HG03060 (cell line): ENCODE measurements at regions not wholly inside any gene's neighbourhood (a gene's known extent, or its start where the extent isn't known, plus 50 kb on each side); places are given as distances from the start of the nearest gene placed in this dataset.
"Not testable (repeated sequence)": the region's sequence is repeated elsewhere in the genome, so short reads cannot be mapped to it uniquely, and the experiment has no call there.

Experiments
- ATAC-seq: cut with Tn5 transposase; IDR thresholded peaks from one replicate; pipeline ENCODE4 v1.9.1; 2021; ENCODE audit warnings: low read depth, moderate number of reproducible peaks; ENCODE audit not compliant: unreplicated experiment

DNA sequence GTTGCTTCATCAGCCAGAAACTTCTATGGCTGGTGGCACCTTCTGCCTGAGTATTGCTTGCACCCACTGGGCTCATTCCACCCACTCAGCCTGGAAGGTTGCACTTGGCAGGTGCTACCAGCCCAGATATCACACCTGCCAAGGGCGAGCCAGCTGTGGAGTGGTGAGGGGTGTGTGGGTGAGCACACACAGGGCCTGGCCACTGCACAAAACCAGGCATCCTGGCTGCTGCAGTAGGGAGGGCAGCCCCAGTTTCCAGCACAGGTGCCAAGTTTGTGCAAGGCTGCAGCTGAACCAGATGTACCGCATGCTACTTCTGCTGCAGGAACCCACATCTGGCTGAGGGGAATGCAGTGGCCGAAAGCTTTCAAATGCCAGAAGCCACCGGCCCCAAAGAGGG, 1147.8 kb downstream of the FSCB start:
- ATAC-seq = no peak

DNA sequence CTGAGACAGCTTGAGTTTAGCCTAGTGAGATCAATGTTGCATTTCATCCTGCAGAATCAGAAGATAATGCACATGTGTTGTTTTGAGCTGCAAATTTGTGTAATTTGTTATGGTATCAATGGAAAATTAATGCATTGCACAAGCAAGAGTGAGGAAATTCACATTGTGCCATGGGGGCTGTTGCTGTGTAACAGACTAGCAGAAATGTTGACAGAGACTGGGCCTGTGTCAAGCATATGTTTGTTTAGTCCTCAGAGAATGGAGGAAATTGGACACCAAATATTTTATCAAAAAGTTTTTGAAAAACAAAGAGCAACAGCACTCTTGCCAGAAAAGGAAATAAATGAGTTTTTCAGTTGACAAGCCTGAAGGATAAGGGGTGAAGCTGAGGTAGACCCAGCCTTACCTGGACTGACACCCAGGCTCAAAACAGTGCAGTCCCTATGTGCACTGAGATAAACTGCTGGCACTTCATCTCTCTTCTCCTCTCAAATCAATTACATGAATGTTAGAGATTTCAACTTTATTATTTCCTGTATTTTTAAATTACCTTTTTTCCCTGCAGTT, 1150.0 kb downstream of the FSCB start:
- no peak for ATAC-seq

DNA sequence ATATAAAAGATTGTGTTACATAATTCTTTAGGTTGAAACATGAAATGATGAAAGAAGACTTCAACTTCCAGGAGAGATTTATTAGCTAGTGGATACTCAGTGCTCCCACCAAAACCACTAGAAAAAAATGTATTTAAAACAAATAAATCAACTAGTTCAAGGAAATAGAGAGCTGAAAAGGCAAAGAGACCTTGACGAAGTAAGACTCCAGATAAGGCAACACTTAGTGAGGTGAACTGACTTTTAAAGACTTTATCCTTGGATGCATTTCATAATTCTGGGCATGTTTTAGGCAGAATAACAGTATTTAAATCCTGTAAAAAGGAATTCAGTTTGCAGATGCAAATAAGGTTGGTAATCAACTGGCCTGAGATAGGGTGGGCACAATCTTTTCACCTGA, 1150.7 kb downstream of the FSCB start:
- ATAC-seq = no peak

GRCh38 chr14:43341921-43342320, 1165.2 kb downstream of the FSCB start:
- ATAC-seq = no peak

GRCh38 chr14:43338713-43339112, 1168.4 kb downstream of the FSCB start:
- ATAC-seq = no peak

GRCh38 chr14:43336351-43336750, 1170.7 kb downstream of the FSCB start:
- ATAC-seq = no peak

DNA sequence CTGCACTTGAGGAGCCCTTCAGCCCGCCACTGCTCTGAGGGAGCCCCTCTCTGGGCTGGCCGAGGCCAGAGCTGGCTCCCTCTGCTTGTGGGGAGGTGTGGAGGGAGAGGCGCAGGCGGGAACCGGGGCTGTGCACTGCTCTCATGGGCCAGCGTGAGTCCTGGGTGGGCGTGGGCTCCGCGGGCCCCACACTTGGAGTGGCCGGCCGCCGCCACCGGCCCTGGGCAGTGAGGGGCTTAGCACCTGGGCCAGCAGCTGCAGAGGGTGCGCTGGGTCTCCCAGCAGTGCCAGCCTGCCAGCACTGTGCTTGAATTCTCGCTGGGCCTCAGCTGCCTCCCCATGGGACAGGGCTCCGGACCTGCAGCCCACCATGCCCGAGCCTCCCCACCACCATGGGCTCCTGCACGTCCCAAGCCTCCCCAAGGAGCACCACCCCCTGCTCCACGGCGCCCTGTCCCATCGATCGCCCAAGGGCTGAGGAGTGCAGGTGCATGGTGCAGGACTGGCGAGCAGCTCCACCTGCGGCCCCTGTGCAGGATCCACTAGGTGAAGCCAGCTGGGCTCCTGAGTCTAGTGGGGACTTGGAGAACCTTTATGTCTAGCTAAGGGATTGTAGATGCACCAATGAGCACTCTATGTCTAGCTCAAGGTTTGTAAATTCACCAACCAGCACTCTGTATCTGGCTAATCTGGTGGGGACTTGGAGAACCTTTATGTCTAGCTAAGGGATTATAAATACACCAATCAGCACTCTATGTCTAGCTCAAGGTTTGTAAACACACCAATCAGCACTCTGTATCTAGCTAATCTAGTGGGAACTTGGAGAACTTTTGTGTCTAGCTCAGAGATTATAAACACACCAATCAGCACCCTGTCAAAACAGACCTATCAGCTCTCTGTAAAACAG, 1180.3 kb downstream of the FSCB start:
- not testable (repeated sequence) for ATAC-seq

GRCh38 chr14:43316427-43316826, 1190.7 kb downstream of the FSCB start:
- ATAC-seq = no peak

GRCh38 chr14:43313719-43314118, 1193.4 kb downstream of the FSCB start:
- no peak for ATAC-seq

- no peak for ATAC-seq
Measured at GRCh38 chr14:43308421-43309110, 1198.5 kb downstream of the FSCB start.

DNA sequence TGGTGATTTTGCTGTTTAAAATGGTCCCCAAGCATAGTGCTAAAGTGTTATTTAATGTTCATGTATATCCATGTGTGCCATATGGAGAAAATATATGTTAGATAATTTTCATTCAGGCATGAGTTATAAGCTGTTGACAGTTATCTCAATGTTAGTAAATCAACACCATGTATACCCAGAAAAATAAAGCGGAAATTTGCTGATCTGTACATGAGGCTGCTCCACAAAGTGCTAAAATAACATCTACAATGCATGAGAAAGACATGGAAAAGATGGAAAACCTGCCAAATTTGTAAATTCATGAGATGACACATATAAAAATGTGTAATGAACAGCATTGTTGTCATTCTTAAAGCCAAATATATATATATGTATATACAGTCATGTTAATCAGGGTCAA, 1199.2 kb downstream of the FSCB start:
- no peak for ATAC-seq

GRCh38 chr14:43306053-43306452, 1201.0 kb downstream of the FSCB start:
- ATAC-seq = no peak

- no peak for ATAC-seq
Measured at GRCh38 chr14:43297794-43298193, 1209.3 kb downstream of the FSCB start.

DNA sequence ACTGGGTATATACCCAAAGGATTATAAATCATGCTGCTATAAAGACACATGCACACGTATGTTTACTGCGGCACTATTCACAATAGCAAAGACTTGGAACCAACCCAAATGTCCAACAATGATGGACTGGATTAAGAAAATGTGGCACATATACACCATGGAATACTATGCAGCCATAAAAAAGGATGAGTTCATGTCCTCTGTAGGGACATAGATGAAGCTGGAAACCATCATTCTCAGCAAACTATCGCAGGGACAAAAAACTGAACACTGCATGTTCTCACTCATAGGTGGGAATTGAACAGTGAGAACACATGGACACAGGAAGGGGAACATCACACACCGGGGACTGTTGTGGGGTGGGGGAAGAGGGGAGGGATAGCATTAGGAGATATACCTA, 1211.0 kb downstream of the FSCB start:
- not testable (repeated sequence) for ATAC-seq

DNA sequence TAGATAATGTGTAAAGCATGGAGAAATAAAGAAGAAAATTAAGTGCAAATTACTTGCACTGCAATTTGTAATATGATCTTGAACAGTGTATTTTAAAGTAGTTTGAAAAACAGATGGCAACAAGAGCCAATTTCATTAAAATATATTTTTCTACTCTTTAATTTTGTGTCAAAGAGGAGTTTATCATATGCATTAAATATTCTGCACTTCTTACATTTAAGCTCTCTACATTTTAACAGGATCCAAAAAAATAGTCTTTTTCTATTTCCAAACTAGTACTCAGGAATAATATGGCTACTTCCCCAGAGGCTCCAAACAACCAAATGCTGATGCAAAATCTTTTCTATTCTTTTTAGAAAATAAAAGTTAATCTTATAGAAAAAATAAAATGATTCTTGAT, 1221.5 kb downstream of the FSCB start:
- no peak for ATAC-seq

DNA sequence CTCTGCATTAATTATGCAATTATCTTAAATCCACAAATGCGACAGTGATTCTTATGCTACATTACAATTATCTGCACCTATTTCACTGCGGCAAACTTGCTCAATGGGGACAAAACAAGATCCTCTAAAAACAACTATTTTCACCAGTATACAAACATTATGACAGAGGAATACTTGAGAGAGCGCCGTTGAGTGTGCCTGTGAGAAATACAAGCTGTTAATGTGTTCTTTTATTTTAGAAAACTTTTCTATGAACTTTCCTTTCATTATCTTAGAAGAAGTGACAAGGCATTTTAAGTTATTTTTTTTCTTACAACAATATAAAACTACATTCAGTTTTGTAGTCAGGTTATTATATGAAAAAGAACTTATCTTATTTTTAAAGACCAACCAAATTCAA, 1247.0 kb downstream of the FSCB start:
- ATAC-seq = no peak

GRCh38 chr14:43258396-43258795, 1248.7 kb downstream of the FSCB start:
- no peak for ATAC-seq

- not testable (repeated sequence) for ATAC-seq
Measured at GRCh38 chr14:43256996-43257395, 1250.1 kb downstream of the FSCB start.

DNA sequence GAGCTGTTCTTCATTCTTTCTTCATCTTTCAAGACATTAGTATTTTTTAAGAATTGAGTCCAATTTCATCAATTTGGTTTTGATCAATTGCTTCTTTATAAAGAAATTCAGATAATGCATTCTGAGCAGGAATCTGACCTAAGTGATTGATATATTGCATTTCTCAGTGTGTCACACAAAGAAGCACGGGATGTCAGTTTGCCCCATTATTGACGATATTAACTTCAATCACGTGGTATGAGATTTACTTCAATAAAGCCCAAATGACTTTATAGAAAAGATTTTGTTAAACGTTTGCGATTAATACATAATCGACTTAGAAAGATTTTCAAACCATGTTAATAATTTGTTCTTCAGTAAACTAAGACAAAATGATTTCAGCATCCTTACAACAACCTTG, 1254.2 kb downstream of the FSCB start:
- no peak for ATAC-seq

DNA sequence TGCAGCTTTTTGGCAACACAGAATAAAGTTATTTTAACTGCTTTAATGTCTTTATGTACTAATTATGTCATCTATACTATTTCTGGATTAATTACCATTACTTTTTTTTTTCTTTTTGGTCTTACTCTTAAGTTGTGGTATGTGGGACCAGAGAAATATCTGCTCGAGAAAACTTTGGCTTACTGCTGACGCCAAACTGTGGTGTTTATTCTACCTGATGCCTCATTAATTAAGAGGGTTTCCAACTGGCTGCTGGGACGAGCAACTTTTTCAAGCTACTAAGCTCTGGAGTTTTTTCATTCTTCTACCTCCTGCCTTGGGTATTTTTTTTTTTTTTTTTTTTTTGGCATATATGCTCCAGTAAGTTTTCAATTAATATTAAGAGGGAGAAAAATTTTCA, 1257.5 kb downstream of the FSCB start:
- ATAC-seq = no peak

GRCh38 chr14:43249116-43249515, 1258.0 kb downstream of the FSCB start:
- ATAC-seq = no peak

DNA sequence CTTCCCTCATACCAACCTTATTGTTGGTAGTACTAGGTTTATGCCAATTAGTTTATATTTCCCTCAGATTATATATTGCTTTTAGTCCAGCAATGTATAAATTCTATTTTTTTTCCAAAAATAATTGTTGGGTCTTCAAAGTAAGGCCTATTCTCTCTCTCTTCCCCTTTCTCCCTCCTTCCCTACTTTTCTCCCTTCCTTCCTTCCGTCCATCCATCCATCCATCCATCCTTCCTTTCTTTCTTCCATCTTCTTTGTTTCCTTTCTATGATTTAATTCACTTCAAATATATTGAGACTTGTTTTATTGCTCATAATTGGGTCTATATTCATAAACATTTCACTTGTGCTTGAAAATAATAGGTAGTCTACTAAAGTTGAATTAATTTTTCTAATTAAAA, 1259.2 kb downstream of the FSCB start:
- ATAC-seq = no peak
